ENCODE measurements at regions not wholly inside any gene's neighbourhood (a gene's known extent, or its start where the extent isn't known, plus 50 kb on each side); places are given as distances from the start of the nearest gene placed in this dataset.

- DNase-seq (ENCODE audit: low read depth in 3 of 3) = no peak
Measured at GRCh38 chr13:110826861-110827672, 87.8 kb downstream of the ANKRD10 start.

Data from stimulated activated CD4-positive, alpha-beta T cell treated with anti-CD3 and anti-CD28 coated beads, TNF-alpha, amount 100 ng/mL, for 24 hours (primary cell).